Spinal cord (tissue), 9 donors: ENCODE measurements at regions not wholly inside any gene's neighbourhood (a gene's known extent, or its start where the extent isn't known, plus 50 kb on each side); places are given as distances from the start of the nearest gene placed in this dataset.
A peak's percentile ranks its signal among the peaks of the same experiment; 100 is the strongest.

Experiments
- DNase-seq, 6 donors: peaks; one replicate each; pipeline versions ENCODE4 v3.0.0 to v3.0.0-alpha.2; 2013 to 2015; ENCODE audit warnings: low spot score in 6 of 6, low read depth in 4 of 6
- H3K27ac ChIP-seq: one replicate; pipeline ENCODE4 v1.5.1; 2013; ENCODE audit warnings: low read depth, low read length, control low read depth
- H3K27me3 ChIP-seq: one replicate; pipeline ENCODE4 v1.6.1; 2013; ENCODE audit warnings: low read length; ENCODE audit not compliant: control insufficient read depth, insufficient read depth
- H3K36me3 ChIP-seq: one replicate; pipeline ENCODE4 v1.6.1; 2013; ENCODE audit warnings: low read length; ENCODE audit not compliant: control insufficient read depth, insufficient read depth
- H3K4me1 ChIP-seq: one replicate; pipeline ENCODE4 v1.6.1; 2013; ENCODE audit warnings: low read length; ENCODE audit not compliant: control insufficient read depth, insufficient read depth
- H3K4me3 ChIP-seq: one replicate; pipeline ENCODE4 v1.5.1; 2013; ENCODE audit warnings: low read depth, low read length, control low read depth
- H3K9me3 ChIP-seq: one replicate; pipeline ENCODE4 v1.6.1; 2013; ENCODE audit warnings: low read length; ENCODE audit not compliant: control insufficient read depth, insufficient read depth
- WGBS: methylation state at CpG from one replicate; pipeline ENCODE4 v1.1.5; 2013; ENCODE audit warnings: missing lambda C conversion rate; ENCODE audit not compliant: insufficient coverage; 5-methylcytosine and 5-hydroxymethylcytosine counted together
- donor health status: healthy.

GRCh38 chr11:42225664-42226063 lies 766.2 kb upstream of the LRRC4C start:
- Histone ChIP-seq H3K27ac (no peak overlapping the region), H3K9me3 (no peaks in the 10 kb centered on the region), H3K4me3 (no peak overlapping the region), H3K36me3 (no peaks in the 10 kb centered on the region), H3K27me3 (no peaks in the 10 kb centered on the region), H3K4me1 (no peaks in the 10 kb centered on the region)
- no peak for DNase-seq

GRCh38 chr11:42232673-42233072 lies 773.2 kb upstream of the LRRC4C start:
- Histone ChIP-seq H3K27me3 (no peaks in the 10 kb centered on the region), H3K4me1 (no peaks in the 10 kb centered on the region), H3K9me3 (no peaks in the 10 kb centered on the region), H3K4me3 (no peak overlapping the region), H3K36me3 (no peaks in the 10 kb centered on the region), H3K27ac (no peak overlapping the region)
- 70% methylated on average over 2 of the region's 5 CpGs for WGBS
- DNase-seq: peak in 1 of 6 donors; percentile 51

- no peaks in the 10 kb centered on the region for H3K36me3 ChIP-seq
- H3K4me1 ChIP-seq: no peaks in the 10 kb centered on the region
- no peak overlapping the region for H3K27ac ChIP-seq
- no peaks in the 10 kb centered on the region for H3K27me3 ChIP-seq
- no peak overlapping the region for H3K4me3 ChIP-seq
- H3K9me3 ChIP-seq: no peaks in the 10 kb centered on the region
- 88% methylated on average over 1 of the region's 1 CpG for WGBS
- no peak for DNase-seq
Measured at GRCh38 chr11:42234451-42234951, 775.0 kb upstream of the LRRC4C start.

DNA sequence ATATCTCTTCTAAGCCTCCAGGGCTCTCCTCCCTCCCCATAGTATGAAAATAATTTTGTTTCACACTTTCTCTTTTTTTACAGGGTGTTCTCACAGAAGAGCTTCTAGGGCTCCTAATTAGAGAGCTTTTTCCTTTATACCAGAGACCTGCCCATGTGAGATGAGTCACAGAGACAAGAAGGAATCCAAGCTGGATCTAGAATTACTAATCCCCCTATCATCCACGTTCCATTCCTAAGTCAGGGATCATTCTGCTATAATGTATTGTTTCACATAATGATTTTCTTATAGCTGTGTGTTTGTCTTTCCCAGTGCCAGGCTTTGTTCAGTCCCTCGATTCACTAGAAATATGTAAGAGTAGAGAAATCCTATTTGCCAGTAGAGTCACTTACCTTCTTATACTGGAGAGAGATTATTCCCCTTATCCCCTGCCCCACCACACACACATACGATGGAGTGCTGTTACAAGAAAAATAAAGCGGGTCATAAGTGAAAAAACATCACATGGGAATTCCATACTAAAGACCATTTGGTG lies 778.3 kb upstream of the LRRC4C start:
- DNase-seq: no peak
- Histone ChIP-seq H3K27me3 (no peaks in the 10 kb centered on the region), H3K4me3 (no peak overlapping the region), H3K36me3 (no peaks in the 10 kb centered on the region), H3K27ac (no peak overlapping the region), H3K9me3 (no peaks in the 10 kb centered on the region), H3K4me1 (no peaks in the 10 kb centered on the region)
- WGBS: no CpG with 5 or more reads among the region's 4 CpGs

DNA sequence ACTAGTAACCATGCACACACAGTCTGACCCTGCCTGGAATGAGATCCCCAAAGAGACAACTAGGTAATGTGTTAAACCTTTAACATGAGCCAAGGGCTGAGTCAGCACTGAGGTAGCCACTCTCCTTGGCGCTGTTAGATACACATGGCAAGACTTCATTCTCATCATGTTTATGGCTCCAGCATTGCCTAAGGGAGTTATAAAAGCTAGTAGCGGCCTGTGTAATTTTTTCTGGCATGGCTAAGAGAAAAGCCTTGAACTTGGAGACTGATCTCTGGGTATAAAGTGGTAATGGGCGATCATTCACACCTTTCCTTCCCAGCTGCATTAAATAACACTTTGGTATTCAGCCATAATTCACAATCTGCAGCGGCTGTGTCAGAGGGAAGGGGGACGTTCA lies 779.7 kb upstream of the LRRC4C start:
- Histone ChIP-seq H3K4me3 (no peak overlapping the region), H3K9me3 (no peaks in the 10 kb centered on the region), H3K36me3 (no peaks in the 10 kb centered on the region), H3K27ac (no peak overlapping the region), H3K27me3 (no peaks in the 10 kb centered on the region), H3K4me1 (no peaks in the 10 kb centered on the region)
- no CpG with 5 or more reads among the region's 5 CpGs for WGBS
- peak in 2 of 6 donors; percentile 27 to 88 for DNase-seq

DNA sequence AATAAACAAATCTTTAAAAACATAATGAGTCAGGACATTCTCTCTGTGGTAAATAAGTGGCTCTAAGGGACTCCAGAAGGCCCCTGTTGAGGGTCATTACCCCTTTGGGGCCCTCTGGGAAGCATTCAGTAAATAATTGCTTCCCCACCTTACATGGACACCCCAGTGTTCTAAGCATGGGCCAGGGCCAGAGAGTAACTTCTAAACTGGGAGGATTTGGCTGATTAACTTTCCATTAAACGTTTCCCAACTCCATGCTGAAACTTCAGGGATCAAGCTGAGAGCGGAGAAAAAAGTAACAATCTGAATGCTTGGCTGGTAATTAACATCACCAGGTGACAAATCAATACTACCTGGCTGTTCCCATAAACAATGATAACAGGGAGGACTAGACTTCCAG lies 783.9 kb upstream of the LRRC4C start:
- Histone ChIP-seq H3K27ac (no peak overlapping the region), H3K9me3 (no peaks in the 10 kb centered on the region), H3K4me3 (no peak overlapping the region), H3K36me3 (no peaks in the 10 kb centered on the region), H3K27me3 (no peaks in the 10 kb centered on the region), H3K4me1 (no peaks in the 10 kb centered on the region)
- peak in 1 of 6 donors; percentile 67 for DNase-seq
- no CpG with 5 or more reads among the region's 2 CpGs for WGBS

DNA sequence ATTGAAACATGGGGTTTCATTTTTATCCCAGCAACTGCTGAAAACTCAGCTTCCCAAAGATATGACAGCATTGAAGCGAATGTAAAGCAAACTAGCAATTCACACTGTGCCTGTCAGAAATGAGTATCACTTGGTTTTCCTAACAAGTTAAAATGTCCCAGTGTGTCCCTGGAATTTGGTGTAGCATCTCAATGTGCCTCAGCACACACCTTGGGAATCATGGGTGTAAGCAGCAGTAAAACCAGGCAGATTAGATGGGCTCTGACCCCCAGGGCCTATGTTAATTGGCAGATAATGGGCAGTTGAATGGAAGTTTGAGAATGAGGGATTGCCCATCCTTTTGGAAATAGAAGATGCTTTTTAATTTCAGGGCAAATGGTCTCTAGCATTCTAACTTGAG lies 784.9 kb upstream of the LRRC4C start:
- Histone ChIP-seq H3K27ac (no peak overlapping the region), H3K36me3 (no peaks in the 10 kb centered on the region), H3K9me3 (no peaks in the 10 kb centered on the region), H3K27me3 (no peaks in the 10 kb centered on the region), H3K4me3 (no peak overlapping the region), H3K4me1 (no peaks in the 10 kb centered on the region)
- WGBS: 86% methylated on average over 1 of the region's 1 CpG
- DNase-seq: no peak

- H3K9me3 ChIP-seq: no peaks in the 10 kb centered on the region
- H3K27me3 ChIP-seq: no peaks in the 10 kb centered on the region
- no peak overlapping the region for H3K4me3 ChIP-seq
- no peak for DNase-seq
- H3K27ac ChIP-seq: no peak overlapping the region
- H3K36me3 ChIP-seq: no peaks in the 10 kb centered on the region
- no peaks in the 10 kb centered on the region for H3K4me1 ChIP-seq
- no CpG with 5 or more reads among the region's 4 CpGs for WGBS
Measured at GRCh38 chr11:42249401-42249800, 789.9 kb upstream of the LRRC4C start.

GRCh38 chr11:42249956-42250355 lies 790.5 kb upstream of the LRRC4C start:
- no peaks in the 10 kb centered on the region for H3K4me1 ChIP-seq
- no peaks in the 10 kb centered on the region for H3K27me3 ChIP-seq
- no peaks in the 10 kb centered on the region for H3K36me3 ChIP-seq
- H3K4me3 ChIP-seq: no peak overlapping the region
- WGBS: no CpG with 5 or more reads among the region's 2 CpGs
- no peaks in the 10 kb centered on the region for H3K9me3 ChIP-seq
- DNase-seq: no peak
- H3K27ac ChIP-seq: no peak overlapping the region

DNA sequence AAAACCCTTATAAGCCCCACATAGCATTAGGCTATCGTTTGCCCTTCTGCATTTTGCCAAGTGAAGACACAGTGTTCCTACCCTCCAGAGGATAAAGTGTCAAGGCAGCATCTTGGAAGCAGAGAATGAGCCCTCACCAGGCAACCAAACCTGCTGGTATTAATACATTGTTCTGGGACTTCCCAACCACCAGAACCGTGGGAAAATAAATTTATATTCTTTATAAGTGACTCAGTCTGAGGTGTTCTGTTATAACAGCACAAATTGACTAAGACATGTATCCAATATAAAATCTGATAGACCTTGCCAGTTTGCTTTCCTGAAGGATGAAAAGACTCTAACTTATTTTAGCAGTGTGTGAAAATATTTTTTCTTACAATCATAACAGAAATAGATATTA lies 792.5 kb upstream of the LRRC4C start:
- H3K36me3 ChIP-seq: no peaks in the 10 kb centered on the region

More for the DNA sequence above, 792.5 kb upstream of the LRRC4C start:
- no peaks in the 10 kb centered on the region for H3K27me3 ChIP-seq
- no peak overlapping the region for H3K4me3 ChIP-seq
- no peak overlapping the region for H3K27ac ChIP-seq
- 70% methylated on average over 1 of the region's 2 CpGs for whole genome bisulfite sequencing
- no peaks in the 10 kb centered on the region for H3K9me3 ChIP-seq
- no peak for DNase-seq
- H3K4me1 ChIP-seq: no peaks in the 10 kb centered on the region
